Endothelial cell of umbilical vein (primary cell): ENCODE measurements at regions not wholly inside any gene's neighbourhood (a gene's known extent, or its start where the extent isn't known, plus 50 kb on each side); places are given as distances from the start of the nearest gene placed in this dataset.

Source experiments
- EZH2 ChIP-seq: IDR thresholded peaks from 2 replicates; pipeline ENCODE4 v1.6.1; 2012; ENCODE audit warnings: borderline replicate concordance, low read depth, mild to moderate bottlenecking, moderate library complexity, low read length, inconsistent platforms; ENCODE audit not compliant: severe bottlenecking
- POLR2A ChIP-seq: IDR thresholded peaks from 2 replicates; pipeline ENCODE4 v1.6.1; 2012; ENCODE audit warnings: low read depth, mild to moderate bottlenecking, control low read depth, low read length
- POLR2AphosphoS5 ChIP-seq: IDR thresholded peaks from 2 replicates; pipeline ENCODE4 v1.6.1; 2012; ENCODE audit warnings: low read depth, mild to moderate bottlenecking, control low read depth, low read length, moderate library complexity; ENCODE audit not compliant: insufficient read depth

- no peak for TF ChIP-seq EZH2
- no peak for TF ChIP-seq POLR2A
- no peak for TF ChIP-seq POLR2AphosphoS5
These were observed 211.7 kb upstream of the TTC14 start for GRCh38 chr3:180390313-180390712.
